Activated CD8-positive, alpha-beta memory T cell treated with anti-CD3 and anti-CD28 coated beads for 4 hours (primary cell): ENCODE measurements at regions not wholly inside any gene's neighbourhood (a gene's known extent, or its start where the extent isn't known, plus 50 kb on each side); places are given as distances from the start of the nearest gene placed in this dataset.

Experiments
- DNase-seq, 2 donors: peaks; one replicate each; pipeline ENCODE4 v3.0.0-alpha.2; 2020; ENCODE audit warnings: low read depth in 2 of 2

- no peak for DNase-seq
Observed at GRCh38 chr12:60138526-60138925, 542.7 kb downstream of the SLC16A7 start.

GRCh38 chr12:60144395-60144794 is 548.6 kb downstream of the SLC16A7 start:
- no peak for DNase-seq

GRCh38 chr12:60148109-60148508 is 552.3 kb downstream of the SLC16A7 start:
- no peak for DNase-seq

- no peak for DNase-seq
Observed at GRCh38 chr12:60148831-60149230, 553.0 kb downstream of the SLC16A7 start.

- DNase-seq, result no peak
Observed at GRCh38 chr12:60152756-60153155, 556.9 kb downstream of the SLC16A7 start.

GRCh38 chr12:60159761-60160160 is 563.9 kb downstream of the SLC16A7 start:
- DNase-seq, result no peak

GRCh38 chr12:60162988-60163720 is 567.3 kb downstream of the SLC16A7 start:
- DNase-seq, result no peak

- no peak for DNase-seq
Observed at GRCh38 chr12:60165781-60166180, 570.0 kb downstream of the SLC16A7 start.

- DNase-seq, result no peak
Observed at GRCh38 chr12:60168441-60168840, 572.6 kb downstream of the SLC16A7 start.

- DNase-seq, result no peak
Observed at GRCh38 chr12:60169904-60170303, 574.1 kb downstream of the SLC16A7 start.

- DNase-seq, result no peak
Observed at GRCh38 chr12:60172266-60173211, 576.7 kb downstream of the SLC16A7 start.

GRCh38 chr12:60173224-60174170 is 577.7 kb downstream of the SLC16A7 start:
- DNase-seq, result no peak

- no peak for DNase-seq
Observed at GRCh38 chr12:60174476-60174875, 578.6 kb downstream of the SLC16A7 start.

- DNase-seq, result no peak
Observed at GRCh38 chr12:60174941-60175340, 579.1 kb downstream of the SLC16A7 start.

GRCh38 chr12:60176891-60177290 is 581.1 kb downstream of the SLC16A7 start:
- no peak for DNase-seq

GRCh38 chr12:60180298-60180697 is 584.5 kb downstream of the SLC16A7 start:
- no peak for DNase-seq

GRCh38 chr12:60182354-60182753 is 586.5 kb downstream of the SLC16A7 start:
- DNase-seq, result no peak

- DNase-seq, result no peak
Observed at GRCh38 chr12:60184096-60184495, 588.3 kb downstream of the SLC16A7 start.

GRCh38 chr12:60185060-60185459 is 589.2 kb downstream of the SLC16A7 start:
- no peak for DNase-seq

- no peak for DNase-seq
Observed at GRCh38 chr12:60191271-60191670, 595.4 kb downstream of the SLC16A7 start.

- DNase-seq, result no peak
Observed at GRCh38 chr12:60191676-60192359, 596.0 kb downstream of the SLC16A7 start.
